Stimulated activated CD4-positive, alpha-beta T cell treated with anti-CD3 and anti-CD28 coated beads, Interleukin-15, amount 100 ng/mL, for 24 hours (primary cell): ENCODE measurements at regions not wholly inside any gene's neighbourhood (a gene's known extent, or its start where the extent isn't known, plus 50 kb on each side); places are given as distances from the start of the nearest gene placed in this dataset.
"Not testable (repeated sequence)": the region's sequence is repeated elsewhere in the genome, so short reads cannot be mapped to it uniquely, and the experiment has no call there.

Experiments
- DNase-seq: peaks from one replicate; pipeline ENCODE4 v3.0.0-alpha.2; 2020

- no peak for DNase-seq
Observed at GRCh38 chr12:125836647-125837046, 771.4 kb downstream of the AACS start.

DNA sequence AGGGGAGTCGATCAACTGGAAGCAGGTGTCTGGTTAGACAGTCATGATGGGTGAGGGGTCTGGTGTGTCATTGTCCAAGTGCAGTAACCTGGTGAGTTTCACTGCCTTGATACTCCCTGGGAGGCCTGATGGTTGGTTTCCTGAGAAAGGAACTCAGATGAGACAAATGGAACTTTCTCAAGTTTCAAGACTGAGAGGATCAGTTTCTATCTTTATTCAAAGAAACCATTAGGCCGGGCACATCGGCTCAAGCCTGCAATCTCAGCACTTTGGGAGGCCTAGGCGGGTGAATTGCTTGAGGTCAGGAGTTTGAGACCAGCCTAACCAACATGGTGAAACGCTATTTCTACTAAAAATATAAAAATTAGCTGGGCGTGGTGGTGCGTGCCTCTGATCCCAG is 776.1 kb downstream of the AACS start:
- DNase-seq = no peak

GRCh38 chr12:125852116-125852515 is 786.9 kb downstream of the AACS start:
- no peak for DNase-seq

DNA sequence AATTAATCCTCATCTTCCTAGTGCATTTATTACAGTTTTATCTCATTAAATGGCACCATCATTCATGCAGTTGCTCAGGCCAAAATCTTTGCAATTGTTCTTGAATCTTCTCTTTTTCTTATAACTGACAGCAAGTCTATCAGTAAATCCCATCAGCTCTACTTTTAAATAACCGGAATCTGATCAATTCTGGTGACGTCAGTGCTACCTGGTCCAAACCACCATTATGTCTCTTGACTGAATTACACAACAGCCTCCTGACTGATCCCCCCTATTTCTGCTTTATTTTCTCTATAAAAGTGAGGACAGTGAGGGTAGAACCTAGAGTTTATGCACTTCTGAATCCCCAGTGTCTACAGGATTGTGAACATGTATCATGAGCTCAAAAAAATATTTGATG is 787.4 kb downstream of the AACS start:
- no peak for DNase-seq

GRCh38 chr12:125853670-125854069 is 788.4 kb downstream of the AACS start:
- no peak for DNase-seq

GRCh38 chr12:125856366-125856765 is 791.1 kb downstream of the AACS start:
- DNase-seq = no peak

GRCh38 chr12:125856896-125857295 is 791.7 kb downstream of the AACS start:
- DNase-seq = no peak

- no peak for DNase-seq
Observed at GRCh38 chr12:125860672-125861288, 795.5 kb downstream of the AACS start.

DNA sequence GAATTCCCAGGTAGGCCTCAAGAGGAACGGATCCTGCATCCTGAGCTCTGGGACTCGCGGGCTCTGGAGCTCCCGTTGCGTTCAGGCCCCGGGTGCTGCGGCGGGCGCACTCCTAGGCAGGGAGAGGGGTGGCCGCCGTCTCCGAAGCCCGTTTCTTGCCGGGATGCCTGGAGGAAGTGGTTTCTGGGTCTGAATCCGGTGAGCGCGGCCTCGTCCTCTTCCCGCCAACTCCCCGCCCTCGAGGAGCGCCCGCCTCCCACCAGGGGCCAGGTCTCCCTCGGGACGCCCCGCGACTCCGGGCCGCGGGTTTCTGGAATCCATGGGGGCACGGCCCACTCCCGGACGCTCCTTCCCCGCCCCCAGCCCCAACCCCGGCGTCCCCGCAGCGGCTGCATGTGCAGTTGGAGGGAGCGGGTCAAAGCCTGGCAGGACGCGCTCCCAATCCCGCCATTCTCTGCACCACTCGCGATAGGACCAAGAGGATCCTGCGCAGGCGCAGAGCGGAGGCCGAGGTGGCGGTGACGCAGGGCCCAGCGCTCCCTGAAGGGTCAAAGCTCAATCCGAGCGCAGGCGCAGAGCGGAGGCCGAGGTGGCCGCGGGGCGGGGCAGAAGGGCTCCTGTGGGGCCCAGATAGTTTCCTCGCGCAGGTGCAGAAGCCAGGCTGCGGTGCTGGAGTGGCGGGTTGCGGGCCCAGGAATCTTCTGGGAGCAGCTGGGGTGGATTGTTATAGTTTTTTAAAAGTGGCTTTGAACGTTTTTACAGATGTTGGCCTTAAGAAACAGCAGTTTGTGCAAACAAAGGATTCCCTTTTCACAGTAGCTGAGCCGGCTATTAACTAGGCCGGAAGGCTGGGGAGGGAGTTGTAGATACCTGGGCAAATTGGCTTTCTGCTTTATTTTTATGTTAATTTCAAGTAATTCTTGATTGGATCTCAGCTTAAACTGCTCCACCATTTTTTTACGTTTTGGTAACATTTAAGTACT is 796.4 kb downstream of the AACS start:
- no peak for DNase-seq

- not testable (repeated sequence) for DNase-seq
Observed at GRCh38 chr12:125865236-125865635, 800.0 kb downstream of the AACS start.

GRCh38 chr12:125871811-125872594 is 806.8 kb downstream of the AACS start:
- no peak for DNase-seq

GRCh38 chr12:125873016-125873415 is 807.8 kb downstream of the AACS start:
- DNase-seq = no peak

DNA sequence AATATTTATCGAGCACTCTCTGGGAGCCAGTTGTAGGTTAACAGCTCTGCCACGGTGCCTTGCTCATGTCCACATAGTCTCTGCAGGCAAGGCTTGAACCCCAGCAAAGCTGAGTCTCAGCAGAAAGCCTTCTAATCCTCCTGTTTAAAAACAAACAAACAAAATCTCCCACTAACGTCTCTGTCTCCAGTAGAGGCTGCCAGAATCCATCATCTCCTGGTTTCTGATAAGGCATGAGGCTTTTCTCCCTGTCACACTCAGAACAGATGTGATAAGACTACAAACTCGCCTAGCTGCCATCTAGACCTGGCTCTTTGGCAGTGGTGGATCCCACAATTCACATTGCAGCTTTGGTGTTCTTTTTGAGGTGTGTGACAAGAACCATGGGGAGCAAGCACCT is 813.2 kb downstream of the AACS start:
- DNase-seq = no peak

DNA sequence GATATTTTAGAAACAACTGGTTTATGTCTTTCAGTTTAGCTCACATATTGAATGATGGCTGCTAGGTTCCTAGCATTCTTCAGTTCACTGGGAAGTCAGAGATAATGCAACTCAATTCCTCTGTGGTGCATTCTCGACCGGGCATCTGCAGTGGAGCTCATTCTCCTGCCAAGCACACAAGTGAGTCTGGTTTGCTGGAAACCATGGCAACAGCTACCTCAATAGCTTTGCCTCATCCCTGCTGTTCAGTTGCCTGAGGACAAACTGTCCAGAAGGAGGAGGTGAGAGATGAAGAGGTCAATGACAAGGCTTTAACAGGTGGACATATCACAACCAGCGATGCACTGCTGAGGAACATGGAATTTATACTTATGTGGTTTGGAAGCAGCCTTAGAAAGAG is 816.9 kb downstream of the AACS start:
- no peak for DNase-seq

DNA sequence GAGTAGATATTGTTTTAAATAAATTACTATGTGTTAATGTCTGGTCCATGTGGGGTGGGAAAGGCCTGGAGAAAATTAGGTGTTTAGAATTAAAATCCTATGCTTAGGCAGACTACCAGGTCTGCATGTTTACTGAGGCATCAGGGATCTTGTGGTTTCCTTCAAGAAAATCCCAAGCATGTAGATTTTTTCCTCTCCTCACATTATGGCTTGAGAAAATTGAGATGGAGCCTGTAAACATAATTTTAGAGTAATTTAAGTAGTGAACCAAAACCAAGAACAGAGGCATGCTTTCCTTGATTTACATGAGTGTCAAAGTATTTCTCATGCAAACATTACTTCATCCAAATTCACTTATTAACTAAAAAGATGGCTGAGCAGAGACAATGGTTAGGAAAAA is 823.7 kb downstream of the AACS start:
- no peak for DNase-seq

GRCh38 chr12:125889742-125890141 is 824.5 kb downstream of the AACS start:
- no peak for DNase-seq

GRCh38 chr12:125890366-125890905 is 825.2 kb downstream of the AACS start:
- DNase-seq = no peak

DNA sequence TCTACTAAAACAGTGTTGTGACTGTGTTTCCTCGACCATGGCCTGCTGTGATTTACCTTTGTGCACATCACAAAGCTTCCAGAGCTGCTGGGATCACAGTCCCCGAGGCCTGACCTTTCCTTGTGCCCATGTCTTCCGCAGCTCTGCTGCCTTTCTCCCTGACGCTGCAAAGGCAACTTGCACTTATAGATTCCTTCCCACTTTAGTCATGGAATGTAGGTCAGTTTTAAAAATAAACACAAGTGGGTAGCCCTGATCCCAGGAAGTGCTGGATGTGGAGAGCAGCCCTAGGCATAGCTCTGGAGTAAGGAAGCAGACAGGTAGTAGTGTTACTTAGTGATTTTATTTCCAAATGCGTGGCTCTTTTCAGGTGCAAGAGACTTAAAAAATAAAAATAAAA is 825.7 kb downstream of the AACS start:
- DNase-seq = no peak

DNA sequence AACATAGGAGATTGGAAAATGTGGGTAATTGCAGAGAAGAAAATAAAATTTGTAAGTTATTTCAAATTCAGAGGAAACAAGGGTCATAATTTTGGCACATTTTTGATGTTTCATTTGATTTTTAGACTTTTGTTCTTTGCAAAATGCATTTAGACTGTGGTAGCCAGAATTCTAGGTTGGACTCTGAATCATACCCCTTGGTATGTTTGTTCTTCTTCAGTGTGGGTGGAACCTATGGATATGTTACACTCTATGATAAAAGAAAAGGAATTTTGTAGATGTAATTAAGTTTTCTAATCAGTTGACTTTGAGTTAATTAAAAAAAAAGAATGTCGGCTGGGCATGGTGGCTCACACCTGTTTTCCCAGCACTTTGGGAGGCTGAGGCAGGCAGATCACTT is 827.0 kb downstream of the AACS start:
- no peak for DNase-seq

DNA sequence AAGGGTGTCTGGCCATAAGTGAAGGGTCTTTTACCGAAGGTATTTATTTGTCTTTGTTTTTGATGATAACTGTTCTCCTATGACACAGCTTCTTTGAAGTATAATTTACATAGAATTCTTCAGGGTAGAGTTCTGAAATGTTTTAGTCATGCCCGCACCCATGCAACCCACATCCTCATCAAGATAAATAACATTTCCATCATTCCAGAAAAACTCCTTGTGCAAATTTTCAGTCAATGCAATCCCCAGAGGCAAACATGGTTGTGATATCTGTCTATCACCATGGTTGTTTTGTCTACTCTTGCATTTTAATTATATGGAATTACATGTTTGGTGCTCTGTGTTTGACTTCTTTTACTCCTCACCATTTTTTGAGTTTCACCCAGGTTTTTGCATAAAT is 837.8 kb downstream of the AACS start:
- no peak for DNase-seq

DNA sequence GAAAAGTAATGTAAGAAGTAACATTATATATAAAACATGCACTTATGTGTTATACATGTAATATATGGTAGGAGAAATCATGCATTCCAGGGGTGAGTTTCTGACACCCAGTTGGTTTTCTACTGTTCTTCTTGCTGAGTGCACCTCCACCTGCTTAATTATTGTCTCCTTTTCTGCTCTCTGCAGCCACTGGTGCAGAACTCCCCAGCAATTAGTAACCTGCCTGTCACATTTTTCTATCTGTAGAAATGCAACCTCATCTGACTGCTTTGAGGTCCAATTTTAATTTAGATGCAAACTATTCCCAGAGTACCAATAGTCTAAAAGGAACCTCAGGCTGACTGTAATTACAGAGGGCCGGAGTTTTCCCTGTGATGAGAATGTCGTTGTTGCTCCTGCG is 842.1 kb downstream of the AACS start:
- DNase-seq = no peak

DNA sequence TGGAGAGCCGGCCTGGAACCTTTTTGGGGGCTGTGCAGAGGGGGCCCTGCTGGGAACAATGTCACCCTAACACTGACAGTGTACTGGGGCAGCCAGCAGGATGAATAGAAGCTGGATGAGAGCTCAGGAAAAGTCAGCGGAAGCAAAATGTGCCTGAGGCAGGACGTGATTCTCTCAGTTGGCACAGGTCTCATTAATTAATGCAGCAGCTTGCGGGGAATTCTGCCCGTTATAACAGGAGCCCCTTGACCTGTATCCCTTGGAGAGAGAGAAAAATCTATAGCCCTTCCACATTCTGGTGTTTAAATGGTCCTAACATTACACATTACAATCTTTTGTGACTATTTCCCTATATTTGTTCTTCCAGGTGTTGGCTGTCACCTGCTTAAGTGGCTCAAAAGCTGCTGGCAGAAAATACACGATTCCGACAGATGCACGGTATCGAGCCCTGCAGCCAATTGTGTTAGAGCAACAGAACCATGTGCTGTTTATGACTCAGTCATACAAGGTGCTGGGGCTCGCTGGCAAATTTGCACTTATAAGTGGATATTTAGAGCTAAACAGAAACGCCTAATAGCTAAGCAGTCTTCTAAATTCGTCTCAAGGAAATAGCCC is 854.7 kb downstream of the AACS start:
- DNase-seq = no peak

- no peak for DNase-seq
Observed at GRCh38 chr12:125922330-125922729, 857.1 kb downstream of the AACS start.
